Psoas muscle (tissue), 7 donors: ENCODE measurements at regions not wholly inside any gene's neighbourhood (a gene's known extent, or its start where the extent isn't known, plus 50 kb on each side); places are given as distances from the start of the nearest gene placed in this dataset.

Source experiments
- ATAC-seq, 4 donors: fragments of 200-7000 bp; cut with Tn5 transposase; one replicate each; pipeline ENCODE4 v1.9.1; 2020; ENCODE audit warnings: moderate library complexity in 3 of 4, mild to moderate bottlenecking in 2 of 4
- DNase-seq, 2 donors: peaks; one replicate each; pipeline ENCODE4 v3.0.0-alpha.2; 2020
- H3K27ac ChIP-seq: fragments of 200-600 bp; one replicate; pipeline ENCODE4 v1.8.0; 2022
- H3K27me3 ChIP-seq, 3 donors: fragments of 200-600 bp in 1 of 3; one replicate each; pipeline versions ENCODE4 v1.6.1 to v1.8.0; 2013 to 2022; ENCODE audit warnings: low read length in 2 of 3, mild to moderate bottlenecking in 2 of 3, moderate library complexity in 1 of 3; ENCODE audit not compliant: insufficient read depth in 3 of 3
- H3K36me3 ChIP-seq, 2 donors: fragments of 200-600 bp in 1 of 2; one replicate each; pipeline versions ENCODE4 v1.6.1 to v1.8.0; 2013 to 2022; ENCODE audit warnings: low read depth in 1 of 2, mild to moderate bottlenecking in 1 of 2, moderate library complexity in 1 of 2; ENCODE audit not compliant: insufficient read depth in 1 of 2
- H3K4me1 ChIP-seq: fragments of 200-600 bp; one replicate; pipeline ENCODE4 v1.8.0; 2022
- H3K4me3 ChIP-seq: fragments of 200-600 bp; one replicate; pipeline ENCODE4 v1.8.0; 2022; ENCODE audit warnings: mild to moderate bottlenecking
- H3K9me3 ChIP-seq: fragments of 200-600 bp; one replicate; pipeline ENCODE4 v1.8.0; 2022
- WGBS, 3 donors: extraction: QIAGEN DNeasy Blood & Tissue Kit; methylation state at CpG; one replicate each; pipeline versions ENCODE4 v1.1.6 to v1.1.7; 2013; 5-methylcytosine and 5-hydroxymethylcytosine counted together
- intact Hi-C, 2 donors: fragments of 100-400 bp; cut with DNase I; formaldehyde crosslinking; loops; one replicate each; pipeline versions ENCODE4 v1.11.0 to v1.14.2; 2022
- TF ChIP-seq, protein P1 (sequence below): fragments of 200-600 bp; IDR thresholded peaks from one replicate; pipeline ENCODE4 v1.8.0; 2022; ENCODE audit warnings: antibody characterized with exemption
- donor health status: healthy with polysubstance abuse.
- donor health status: DM: no; HTN: no; CAD: no; lungs with moderate emphysema.
- donor health status: Bipolar disorder and iron deficiency.
- donor health status: healthy.
- donor health status: DM: yes; HTN: yes; CAD: no.
- donor health status: DM: no; HTN: no; CAD: no.
- donor health status: DM: yes; HTN: yes; CAD: no.

DNA sequence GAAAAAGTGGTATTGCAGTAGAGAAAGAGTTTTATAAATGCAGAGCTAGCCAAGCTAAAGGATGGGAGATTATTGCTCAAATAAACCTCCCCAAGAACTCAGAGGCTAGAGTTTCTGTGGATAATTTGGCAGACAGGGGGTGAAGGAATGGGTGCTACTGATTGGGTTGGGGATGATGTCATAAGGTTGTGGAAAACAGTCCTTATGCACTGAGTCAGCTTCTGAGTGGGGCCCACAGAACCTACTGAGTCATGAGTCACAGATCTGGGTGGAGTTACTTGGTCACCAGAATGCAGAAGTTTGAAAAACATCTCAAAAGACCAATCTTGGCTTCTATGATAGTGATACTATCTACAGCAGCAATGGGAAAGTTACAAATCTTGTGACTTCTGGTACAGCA, 1146.7 kb downstream of the TYW1 start:
- Histone ChIP-seq H3K27me3 (no peaks in the 10 kb centered on the region), H3K36me3 (no peaks in the 10 kb centered on the region), H3K4me3 (no peak overlapping the region), H3K27ac (no peak overlapping the region), H3K4me1 (no peaks in the 10 kb centered on the region), H3K9me3 (peaks cover 13% of the 10 kb centered on the region)
- TF ChIP-seq, protein P1, sequence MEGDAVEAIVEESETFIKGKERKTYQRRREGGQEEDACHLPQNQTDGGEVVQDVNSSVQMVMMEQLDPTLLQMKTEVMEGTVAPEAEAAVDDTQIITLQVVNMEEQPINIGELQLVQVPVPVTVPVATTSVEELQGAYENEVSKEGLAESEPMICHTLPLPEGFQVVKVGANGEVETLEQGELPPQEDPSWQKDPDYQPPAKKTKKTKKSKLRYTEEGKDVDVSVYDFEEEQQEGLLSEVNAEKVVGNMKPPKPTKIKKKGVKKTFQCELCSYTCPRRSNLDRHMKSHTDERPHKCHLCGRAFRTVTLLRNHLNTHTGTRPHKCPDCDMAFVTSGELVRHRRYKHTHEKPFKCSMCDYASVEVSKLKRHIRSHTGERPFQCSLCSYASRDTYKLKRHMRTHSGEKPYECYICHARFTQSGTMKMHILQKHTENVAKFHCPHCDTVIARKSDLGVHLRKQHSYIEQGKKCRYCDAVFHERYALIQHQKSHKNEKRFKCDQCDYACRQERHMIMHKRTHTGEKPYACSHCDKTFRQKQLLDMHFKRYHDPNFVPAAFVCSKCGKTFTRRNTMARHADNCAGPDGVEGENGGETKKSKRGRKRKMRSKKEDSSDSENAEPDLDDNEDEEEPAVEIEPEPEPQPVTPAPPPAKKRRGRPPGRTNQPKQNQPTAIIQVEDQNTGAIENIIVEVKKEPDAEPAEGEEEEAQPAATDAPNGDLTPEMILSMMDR: no peak
- DNase-seq (no peak), ATAC-seq (no peak)
- intact Hi-C loops: no loop called here

DNA sequence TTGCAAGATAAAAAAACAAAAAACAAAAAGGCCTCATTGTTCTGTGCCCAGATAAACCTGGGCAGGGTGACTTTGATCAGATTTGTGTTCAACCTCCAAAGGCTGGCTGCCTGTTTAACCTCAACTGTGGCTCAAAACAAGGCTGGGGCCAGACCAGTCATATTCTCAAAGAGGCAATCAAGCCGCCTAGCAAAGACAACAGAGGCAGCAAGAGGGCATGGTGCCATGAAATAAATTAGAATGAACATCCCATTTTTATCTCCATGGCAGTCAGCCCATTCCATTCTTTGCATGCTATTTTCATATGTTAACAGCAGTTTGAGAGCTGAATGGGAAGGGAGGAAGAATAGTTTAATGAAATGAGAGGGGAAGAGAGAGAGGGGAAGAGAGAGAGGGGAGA, 1150.3 kb downstream of the TYW1 start:
- WGBS, 3 donors: 54 to 67% (median 57%) methylated on average over 1 of the region's 1 CpG
- Histone ChIP-seq H3K27me3 (no peaks in the 10 kb centered on the region), H3K27ac (no peak overlapping the region), H3K36me3 (no peaks in the 10 kb centered on the region), H3K4me3 (no peak overlapping the region), H3K4me1 (no peaks in the 10 kb centered on the region), H3K9me3 (peaks cover 13% of the 10 kb centered on the region)
- DNase-seq (no peak), ATAC-seq (no peak)
- TF ChIP-seq, protein P1: no peak
- intact Hi-C loops: no loop called here

DNA sequence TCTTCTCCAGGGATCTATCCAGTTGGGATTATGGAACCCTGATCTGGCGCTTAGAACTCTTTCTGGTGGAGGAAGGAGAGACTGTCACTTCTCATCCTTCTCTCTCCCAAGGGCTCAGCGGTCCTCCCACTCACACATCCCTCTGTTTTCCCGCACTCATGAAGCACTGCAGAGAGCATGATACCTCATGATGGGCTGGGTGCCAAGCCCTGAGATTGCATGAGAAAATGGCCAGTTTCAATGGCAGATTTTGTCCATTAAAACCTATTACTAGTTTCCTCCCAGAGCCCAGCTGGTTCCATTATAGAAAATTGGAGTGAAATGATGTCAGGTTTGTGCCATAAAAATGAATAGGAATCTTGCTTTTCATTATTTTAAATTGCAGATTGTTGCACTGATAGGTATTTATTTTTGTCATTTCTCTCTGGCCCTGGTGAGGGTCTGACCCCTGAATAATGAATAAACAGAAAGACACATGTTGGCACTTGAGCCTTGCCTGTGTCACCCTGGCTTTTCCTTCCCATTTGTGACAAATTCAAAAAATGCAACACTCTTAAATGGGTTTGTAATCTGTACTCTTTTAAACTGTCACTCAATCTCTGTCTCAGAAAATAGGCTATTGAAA, 1151.1 kb downstream of the TYW1 start:
- Histone ChIP-seq H3K27me3 (no peaks in the 10 kb centered on the region), H3K27ac (no peak overlapping the region), H3K36me3 (no peaks in the 10 kb centered on the region), H3K9me3 (peaks cover 13% of the 10 kb centered on the region), H3K4me1 (no peaks in the 10 kb centered on the region), H3K4me3 (no peak overlapping the region)
- intact Hi-C loops: no loop called here
- 59 to 77% (median 76%) methylated on average over 3 of the region's 3 CpGs for WGBS, 3 donors
- DNase-seq (no peak), ATAC-seq (no peak)
- TF ChIP-seq, protein P1: no peak

DNA sequence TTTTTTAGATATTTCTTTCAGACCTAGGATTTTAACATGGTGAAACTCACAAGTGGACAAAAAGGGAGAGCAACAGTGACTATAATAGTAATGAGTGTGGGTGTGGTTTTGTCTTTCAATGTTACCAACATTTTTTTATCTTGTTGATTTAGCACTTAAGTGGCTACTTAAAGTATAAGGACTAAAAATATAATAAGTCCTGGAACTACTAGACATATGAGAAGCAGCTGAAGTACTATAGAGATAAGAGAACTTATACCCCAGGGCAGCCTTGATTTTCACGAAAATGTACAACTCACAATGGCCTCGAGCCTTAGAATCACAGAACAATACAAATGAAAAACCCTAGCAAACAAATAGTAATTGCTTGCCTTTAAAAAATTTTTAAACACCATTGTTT, 1151.8 kb downstream of the TYW1 start:
- WGBS, 3 donors: 86 to 97% (median 92%) methylated on average over 2 of the region's 2 CpGs
- H3K36me3 ChIP-seq: no peaks in the 10 kb centered on the region
- TF ChIP-seq, protein P1: no peak
- H3K4me3 ChIP-seq: no peak overlapping the region
- H3K4me1 ChIP-seq: no peaks in the 10 kb centered on the region
- DNase-seq (no peak), ATAC-seq (no peak)
- H3K27me3 ChIP-seq: no peaks in the 10 kb centered on the region
- peaks cover 7% of the 10 kb centered on the region for H3K9me3 ChIP-seq
- no peak overlapping the region for H3K27ac ChIP-seq
- intact Hi-C loops: no loop called here

- H3K27ac ChIP-seq: no peak overlapping the region
- no peak for ATAC-seq
- WGBS, 3 donors: 75 to 85% (median 76%) methylated on average over 2 of the region's 2 CpGs
Measured at GRCh38 chr7:68152205-68152604, 1155.6 kb downstream of the TYW1 start.

More at GRCh38 chr7:68152205-68152604, 1155.6 kb downstream of the TYW1 start:
- H3K27me3 ChIP-seq: no peaks in the 10 kb centered on the region
- TF ChIP-seq, protein P1: no peak
- intact Hi-C loops: no loop called here
- no peak for DNase-seq
- H3K9me3 ChIP-seq: no peaks in the 10 kb centered on the region
- H3K4me3 ChIP-seq: no peak overlapping the region
- no peaks in the 10 kb centered on the region for H3K4me1 ChIP-seq
- no peaks in the 10 kb centered on the region for H3K36me3 ChIP-seq
